Colonic mucosa (tissue), 4 donors: ENCODE measurements at regions not wholly inside any gene's neighbourhood (a gene's known extent, or its start where the extent isn't known, plus 50 kb on each side); places are given as distances from the start of the nearest gene placed in this dataset.
"Not testable (repeated sequence)": the region's sequence is repeated elsewhere in the genome, so short reads cannot be mapped to it uniquely, and the experiment has no call there.

Source experiments
- DNase-seq: peaks from one replicate; pipeline ENCODE4 v3.0.0-alpha.2; 2020
- H3K27ac ChIP-seq: fragments of 200-600 bp; one replicate; pipeline ENCODE4 v1.8.0; 2021
- H3K27me3 ChIP-seq: fragments of 200-600 bp; one replicate; pipeline ENCODE4 v1.8.0; 2021
- H3K36me3 ChIP-seq: fragments of 200-600 bp; one replicate; pipeline ENCODE4 v1.8.0; 2021
- H3K4me1 ChIP-seq: fragments of 200-600 bp; one replicate; pipeline ENCODE4 v1.8.0; 2021; ENCODE audit warnings: mild to moderate bottlenecking
- H3K4me3 ChIP-seq: fragments of 200-600 bp; one replicate; pipeline ENCODE4 v1.8.0; 2021
- H3K9ac ChIP-seq, 2 donors: one replicate each; pipeline ENCODE4 v1.7.0; 2013; ENCODE audit warnings: control low read depth in 2 of 2, low read depth in 2 of 2, low read length in 2 of 2
- H3K9me3 ChIP-seq: fragments of 200-600 bp; one replicate; pipeline ENCODE4 v1.8.0; 2021
- intact Hi-C: fragments of 100-400 bp; cut with DNase I; formaldehyde crosslinking; loops from one replicate; pipeline ENCODE4 v1.14.1; 2022
- TF ChIP-seq, protein P1 (sequence below): fragments of 200-600 bp; IDR thresholded peaks from one replicate; pipeline ENCODE4 v1.8.0; 2022; ENCODE audit warnings: antibody characterized with exemption, mild to moderate bottlenecking
- donor health status: healthy.
- donor health status: DM: no; HTN: no; CAD: no.
- donor health status: DM: no; HTN: no; CAD: no.

DNA sequence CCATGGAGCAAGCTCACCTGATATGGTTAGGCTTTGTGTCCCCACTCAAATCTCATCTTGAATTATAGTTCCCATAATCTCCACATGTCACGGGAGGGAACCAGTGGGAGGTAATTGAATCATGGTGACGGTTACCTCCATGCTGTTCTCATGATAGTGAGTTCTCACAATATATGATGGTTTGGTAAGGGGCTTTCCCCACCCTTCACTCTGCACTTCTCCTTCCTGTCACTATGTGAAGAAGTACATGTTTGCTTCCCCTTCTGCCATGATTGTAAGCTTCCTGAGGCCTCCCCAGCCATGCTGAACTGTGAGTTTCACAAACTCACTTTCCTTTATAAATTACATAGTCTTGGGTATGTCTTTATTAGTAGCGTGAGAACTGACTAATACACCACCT lies 435.7 kb upstream of the ID2 start:
- no peaks in the 10 kb centered on the region for H3K4me1 ChIP-seq
- no peak overlapping the region for H3K4me3 ChIP-seq
- H3K36me3 ChIP-seq, result no peaks in the 10 kb centered on the region
- H3K9ac ChIP-seq, result no peak overlapping the region
- DNase-seq, result no peak
- H3K27ac ChIP-seq, result no peak overlapping the region
- no peaks in the 10 kb centered on the region for H3K9me3 ChIP-seq
- TF ChIP-seq, protein P1, sequence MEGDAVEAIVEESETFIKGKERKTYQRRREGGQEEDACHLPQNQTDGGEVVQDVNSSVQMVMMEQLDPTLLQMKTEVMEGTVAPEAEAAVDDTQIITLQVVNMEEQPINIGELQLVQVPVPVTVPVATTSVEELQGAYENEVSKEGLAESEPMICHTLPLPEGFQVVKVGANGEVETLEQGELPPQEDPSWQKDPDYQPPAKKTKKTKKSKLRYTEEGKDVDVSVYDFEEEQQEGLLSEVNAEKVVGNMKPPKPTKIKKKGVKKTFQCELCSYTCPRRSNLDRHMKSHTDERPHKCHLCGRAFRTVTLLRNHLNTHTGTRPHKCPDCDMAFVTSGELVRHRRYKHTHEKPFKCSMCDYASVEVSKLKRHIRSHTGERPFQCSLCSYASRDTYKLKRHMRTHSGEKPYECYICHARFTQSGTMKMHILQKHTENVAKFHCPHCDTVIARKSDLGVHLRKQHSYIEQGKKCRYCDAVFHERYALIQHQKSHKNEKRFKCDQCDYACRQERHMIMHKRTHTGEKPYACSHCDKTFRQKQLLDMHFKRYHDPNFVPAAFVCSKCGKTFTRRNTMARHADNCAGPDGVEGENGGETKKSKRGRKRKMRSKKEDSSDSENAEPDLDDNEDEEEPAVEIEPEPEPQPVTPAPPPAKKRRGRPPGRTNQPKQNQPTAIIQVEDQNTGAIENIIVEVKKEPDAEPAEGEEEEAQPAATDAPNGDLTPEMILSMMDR, result no peak
- intact Hi-C loops, result no loop called here
- H3K27me3 ChIP-seq, result no peaks in the 10 kb centered on the region

DNA sequence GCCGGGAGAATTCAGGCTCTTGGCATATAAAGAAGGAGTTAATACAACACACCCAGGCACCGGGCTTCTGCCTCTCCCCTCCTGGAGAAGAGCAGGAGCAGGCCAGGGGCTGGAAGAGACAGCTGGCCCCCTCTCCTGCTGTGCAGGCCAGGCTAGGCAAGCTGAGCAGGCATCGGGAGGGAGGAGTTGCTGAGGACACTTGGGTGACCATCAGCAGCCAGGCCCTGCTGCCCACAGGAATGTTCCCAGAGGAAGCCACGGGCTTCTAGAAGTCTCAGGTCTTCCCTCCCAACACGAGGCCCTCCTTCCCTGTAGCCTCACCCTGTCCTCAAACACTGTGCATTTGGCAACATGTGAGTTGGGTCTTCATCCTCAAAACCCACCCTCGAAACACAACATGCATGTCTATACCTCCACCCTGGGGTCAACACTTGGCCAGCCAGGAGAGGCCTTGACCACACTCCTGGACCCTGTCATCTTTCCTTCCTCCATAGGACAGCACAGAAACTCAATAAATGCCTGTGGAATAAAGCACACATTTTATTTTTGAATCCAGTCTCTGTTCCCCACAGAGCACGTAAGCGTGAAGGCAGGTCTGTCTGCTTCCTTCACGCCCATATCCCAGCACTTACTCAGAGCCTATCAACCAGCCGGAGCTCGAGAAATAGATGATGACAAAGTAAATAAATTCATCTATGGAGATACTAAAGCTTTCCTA lies 433.8 kb upstream of the ID2 start:
- Histone ChIP-seq H3K4me3 (no peak overlapping the region), H3K27ac (no peak overlapping the region), H3K36me3 (no peaks in the 10 kb centered on the region), H3K9ac (no peak overlapping the region), H3K9me3 (no peaks in the 10 kb centered on the region), H3K27me3 (no peaks in the 10 kb centered on the region), H3K4me1 (no peaks in the 10 kb centered on the region)
- intact Hi-C loops, result no loop called here
- TF ChIP-seq, protein P1, result no peak
- DNase-seq, result no peak

DNA sequence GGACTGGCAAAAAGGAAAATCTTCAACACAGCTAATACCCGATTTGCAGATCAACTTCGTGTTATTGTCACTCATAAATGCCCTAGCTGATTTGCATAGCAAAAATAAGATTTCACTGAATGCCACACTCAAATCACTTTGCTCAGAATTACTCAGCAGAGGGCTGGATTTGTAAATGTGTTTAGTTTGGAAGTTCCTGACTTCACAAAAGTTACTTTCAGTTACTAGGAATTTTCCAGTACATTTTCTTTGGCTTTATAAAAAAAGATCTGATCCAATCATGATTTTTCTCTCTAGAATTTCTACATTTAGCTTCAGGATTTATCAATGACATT lies 433.3 kb upstream of the ID2 start:
- Histone ChIP-seq H3K4me1 (no peaks in the 10 kb centered on the region), H3K4me3 (no peak overlapping the region), H3K27ac (no peak overlapping the region), H3K9me3 (no peaks in the 10 kb centered on the region), H3K27me3 (no peaks in the 10 kb centered on the region), H3K36me3 (no peaks in the 10 kb centered on the region), H3K9ac (no peak overlapping the region)
- TF ChIP-seq, protein P1, result no peak
- intact Hi-C loops, result no loop called here
- no peak for DNase-seq

DNA sequence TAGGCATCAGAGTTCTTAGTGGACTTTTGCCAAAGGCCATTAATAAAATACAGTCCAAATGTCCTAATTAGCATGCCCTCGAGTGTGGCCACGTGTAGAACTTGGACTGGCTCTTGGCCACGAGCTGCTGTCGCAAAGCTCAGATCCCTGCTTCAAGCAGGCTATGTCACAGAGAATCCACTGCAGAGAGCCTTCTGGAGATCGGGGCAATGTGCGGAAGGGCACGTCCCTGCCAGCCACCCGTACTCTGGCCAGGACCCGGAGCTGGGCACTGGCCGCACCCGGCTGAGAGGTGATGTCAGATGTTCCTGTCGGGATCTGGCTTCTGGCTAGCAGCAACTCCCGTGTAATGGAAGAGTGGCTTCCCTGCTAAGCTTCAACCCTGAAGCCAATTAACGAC lies 432.7 kb upstream of the ID2 start:
- H3K9ac ChIP-seq, result no peak overlapping the region
- DNase-seq, result no peak
- TF ChIP-seq, protein P1, result no peak
- H3K27ac ChIP-seq, result no peak overlapping the region
- H3K4me1 ChIP-seq, result no peaks in the 10 kb centered on the region
- intact Hi-C loops, result no loop called here
- no peaks in the 10 kb centered on the region for H3K27me3 ChIP-seq
- H3K4me3 ChIP-seq, result no peak overlapping the region
- H3K9me3 ChIP-seq, result no peaks in the 10 kb centered on the region
- no peaks in the 10 kb centered on the region for H3K36me3 ChIP-seq

DNA sequence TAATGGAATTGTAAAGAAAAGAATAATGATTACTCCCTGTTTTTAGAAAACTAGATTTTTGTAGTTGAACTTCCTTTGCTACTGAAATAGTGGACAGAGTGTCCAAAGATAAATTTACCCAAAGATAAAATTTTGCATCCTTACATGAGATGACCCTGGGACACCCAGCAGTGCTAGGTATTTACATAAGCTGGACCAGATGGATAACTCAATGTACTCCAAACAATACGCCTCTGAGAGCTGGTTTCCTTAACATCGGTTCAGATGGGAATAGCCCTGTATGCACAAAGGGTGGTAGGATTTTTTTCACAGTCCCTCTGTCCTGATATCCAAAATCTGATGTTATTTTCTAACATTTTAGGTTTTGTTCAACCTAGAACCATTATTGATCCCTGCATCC lies 432.1 kb upstream of the ID2 start:
- Histone ChIP-seq H3K9ac (no peak overlapping the region), H3K27me3 (no peaks in the 10 kb centered on the region), H3K36me3 (no peaks in the 10 kb centered on the region), H3K27ac (no peak overlapping the region), H3K4me3 (no peak overlapping the region), H3K9me3 (no peaks in the 10 kb centered on the region), H3K4me1 (no peaks in the 10 kb centered on the region)
- no peak for DNase-seq
- intact Hi-C loops, result no loop called here
- TF ChIP-seq, protein P1, result no peak

DNA sequence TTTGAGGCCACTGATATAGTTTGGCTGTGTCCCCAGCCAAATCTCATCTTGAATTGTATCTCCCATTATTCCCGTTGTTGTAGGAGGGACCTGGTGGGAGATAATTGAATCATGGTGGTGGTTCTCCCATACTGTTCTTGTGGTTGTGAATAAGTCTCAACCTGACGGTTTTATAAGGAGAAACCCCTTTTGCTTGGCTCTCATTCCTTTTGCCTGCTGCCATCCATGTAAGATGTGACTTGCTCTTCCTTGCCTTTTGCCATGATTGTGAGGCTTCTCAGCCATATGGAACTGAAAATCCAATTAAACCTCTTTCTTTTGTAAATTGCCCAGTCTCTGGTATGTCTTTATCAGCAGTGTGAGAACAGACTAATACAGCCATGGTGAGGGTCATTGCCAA lies 431.6 kb upstream of the ID2 start:
- H3K27me3 ChIP-seq, DNase-seq, H3K36me3 ChIP-seq, H3K4me3 ChIP-seq, H3K4me1 ChIP-seq, H3K9ac ChIP-seq, H3K27ac ChIP-seq, H3K9me3 ChIP-seq, intact Hi-C loops: not testable (repeated sequence)
